ENCODE measurements at regions not wholly inside any gene's neighbourhood (a gene's known extent, or its start where the extent isn't known, plus 50 kb on each side); places are given as distances from the start of the nearest gene placed in this dataset.

DNA sequence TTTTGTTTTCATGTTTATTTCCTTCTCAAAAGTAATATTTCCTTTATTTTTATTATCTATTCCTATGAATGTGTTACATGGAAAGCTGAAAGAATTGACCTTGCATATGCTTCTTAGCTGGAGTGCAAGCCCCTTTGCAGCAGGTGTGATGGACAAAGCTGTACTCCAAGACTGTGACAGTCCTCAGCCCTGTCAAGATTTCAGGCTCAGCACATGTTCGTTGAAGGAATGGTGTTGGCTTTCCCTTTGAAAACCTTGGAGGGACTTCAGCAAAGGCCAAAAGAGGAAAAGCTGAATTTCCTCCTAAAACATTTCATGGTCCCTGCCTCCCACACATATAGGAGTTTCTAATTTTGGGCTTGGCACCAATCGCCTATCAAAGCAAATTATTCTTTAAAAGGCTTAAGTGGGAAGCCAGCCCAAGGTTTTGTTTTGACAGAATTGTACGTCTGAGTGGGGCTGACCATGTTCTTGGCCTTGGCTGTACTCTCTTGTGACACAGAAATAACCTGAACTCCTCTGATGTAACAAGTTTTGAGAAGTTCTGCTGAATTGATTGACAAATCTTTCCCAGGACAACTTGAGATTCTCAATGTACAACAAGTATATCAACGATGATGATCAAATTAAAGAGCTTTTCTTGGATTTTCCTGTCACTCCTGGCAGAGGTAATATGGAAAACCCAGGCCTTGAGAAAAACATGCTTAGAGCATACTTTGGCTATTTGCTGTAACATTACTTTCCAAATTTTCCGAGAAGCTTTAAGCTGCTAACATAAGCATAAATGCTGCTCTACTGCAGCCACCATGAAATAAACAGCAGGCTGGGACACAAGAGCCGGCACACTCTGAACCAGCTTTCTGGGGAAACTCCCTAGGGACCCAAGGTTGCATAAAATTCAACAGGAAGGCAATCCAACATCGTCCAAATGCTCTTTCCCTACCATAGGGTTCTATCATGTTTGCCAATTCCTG, 135.7 kb upstream of the ZNF648 start:
- no peak for DNase-seq

DNA sequence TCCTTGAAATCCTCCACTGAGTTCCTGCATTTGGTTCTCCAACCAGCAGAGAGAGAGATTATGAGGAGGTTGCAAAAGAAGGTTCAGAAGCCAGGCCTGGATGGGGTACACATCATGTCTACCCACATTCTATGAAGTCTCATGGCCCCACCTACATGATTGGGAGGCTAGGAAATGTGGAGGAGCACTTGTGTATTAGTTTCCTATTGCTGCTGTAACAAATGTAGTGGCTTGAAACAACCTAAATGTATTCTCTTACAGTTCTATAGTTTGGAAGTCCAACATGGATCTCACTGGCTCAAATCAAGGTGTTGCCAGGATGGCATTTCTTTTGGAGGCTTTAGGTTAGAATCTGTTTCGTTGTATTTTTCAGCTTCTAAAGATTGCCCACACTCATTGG, 134.2 kb upstream of the ZNF648 start:
- no peak for DNase-seq

GRCh38 chr1:182193908-182194550, 132.5 kb upstream of the ZNF648 start:
- no peak for DNase-seq

DNA sequence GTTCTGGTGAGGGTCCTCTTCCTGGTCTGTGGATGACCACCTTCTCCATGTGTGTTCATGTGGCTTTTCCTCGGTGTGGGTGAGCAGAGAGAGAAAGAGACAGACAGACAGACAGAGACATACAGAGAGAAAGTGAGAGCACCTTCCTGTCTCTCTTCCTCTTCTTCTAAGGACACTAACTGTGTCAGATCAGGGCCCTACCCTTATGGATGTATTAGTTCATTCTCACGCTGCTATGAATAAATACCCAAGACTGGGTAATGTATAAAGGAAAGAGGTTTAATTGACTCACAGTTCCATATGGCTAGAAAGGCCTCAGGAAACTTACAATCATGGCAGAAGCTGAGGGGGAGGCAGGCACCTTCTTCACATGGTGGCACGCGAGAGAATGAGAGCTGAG, 131.5 kb upstream of the ZNF648 start:
- DNase-seq: no peak

DNA sequence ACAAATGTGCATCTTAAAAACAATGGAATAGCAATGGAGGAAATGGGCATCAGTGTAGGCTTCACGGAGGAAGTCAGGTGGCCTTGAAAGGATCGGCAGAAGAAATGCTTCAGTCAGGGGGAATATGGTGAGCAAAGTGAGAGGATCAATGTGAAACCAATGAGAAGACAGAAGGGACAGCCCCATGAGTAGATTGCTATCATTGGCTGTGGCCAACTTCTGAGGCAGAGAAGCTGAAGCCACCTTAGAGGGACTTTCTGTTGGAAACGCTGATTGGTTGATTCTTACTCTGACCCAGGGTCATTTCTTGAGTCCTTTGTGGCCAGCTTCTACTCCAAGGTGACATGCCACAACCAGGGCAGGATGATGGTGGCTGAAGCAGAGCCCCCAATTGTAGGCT, 130.7 kb upstream of the ZNF648 start:
- DNase-seq: no peak

GRCh38 chr1:182191381-182192115, 130.0 kb upstream of the ZNF648 start:
- no peak for DNase-seq

DNA sequence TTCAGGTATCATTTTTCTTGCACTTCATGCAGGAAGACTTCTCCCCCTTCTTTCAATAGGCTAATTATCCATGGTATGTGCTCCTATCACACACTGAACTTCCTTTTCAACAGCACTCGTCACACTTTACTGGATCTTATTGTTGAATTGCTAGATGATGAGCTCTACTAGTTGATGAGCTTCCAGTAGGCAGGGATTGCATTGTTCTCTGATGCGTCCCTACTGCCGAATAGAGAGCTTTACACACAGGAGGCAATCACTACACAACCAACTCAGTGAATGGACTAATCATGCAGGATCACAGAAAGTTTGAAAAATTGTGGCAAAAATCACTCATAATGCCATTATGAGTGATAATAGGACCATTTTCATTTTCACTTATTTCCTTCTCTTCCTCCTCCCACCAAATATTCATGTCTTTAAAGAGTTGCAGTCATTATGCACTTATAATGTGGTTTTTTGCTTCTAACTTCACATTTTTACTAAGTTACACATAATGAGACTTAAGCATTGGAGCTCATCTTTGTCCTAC, 128.1 kb upstream of the ZNF648 start:
- DNase-seq: no peak

GRCh38 chr1:182186757-182187146, 125.2 kb upstream of the ZNF648 start:
- no peak for DNase-seq

DNA sequence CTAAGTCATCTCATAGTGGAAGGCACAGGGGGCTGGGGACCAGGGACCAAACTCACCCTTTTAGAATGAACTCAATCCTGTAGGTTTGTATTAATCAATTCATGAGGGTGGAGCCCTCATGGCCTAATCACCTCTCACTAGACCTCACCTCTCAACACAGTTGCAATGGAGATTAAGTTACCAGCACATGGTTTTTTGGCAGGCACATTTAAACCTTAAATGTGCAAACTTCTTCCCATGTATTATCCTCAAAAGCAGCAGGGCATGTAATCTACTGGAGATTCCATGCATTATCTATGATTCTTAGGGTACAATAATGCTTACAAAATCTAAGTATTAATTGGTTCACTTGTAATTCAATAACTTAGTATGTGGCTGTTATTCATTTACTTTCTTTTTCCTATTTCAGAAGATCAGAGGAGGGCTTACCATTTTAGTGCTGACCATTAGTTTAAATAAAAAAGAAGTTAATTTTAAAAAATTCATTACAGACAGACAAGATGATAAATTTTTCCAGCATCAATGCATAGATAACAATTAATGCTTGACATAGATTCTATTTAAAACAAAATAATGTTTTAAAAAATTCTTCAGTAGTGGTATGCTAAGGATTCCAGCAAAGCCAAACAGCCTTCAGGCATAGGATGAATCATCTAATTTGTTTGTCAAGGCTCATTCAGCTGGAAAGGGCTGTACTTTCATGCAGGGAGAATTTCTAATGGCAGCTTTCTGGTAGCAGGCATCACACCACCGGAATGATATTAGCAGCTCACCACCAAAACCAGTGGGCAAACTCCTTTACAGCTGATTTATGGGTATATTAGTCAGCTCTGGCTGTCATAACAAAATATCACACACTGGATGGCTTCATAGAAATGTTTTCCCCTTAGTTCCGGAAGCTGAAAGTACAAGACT, 124.6 kb upstream of the ZNF648 start:
- DNase-seq: no peak

DNA sequence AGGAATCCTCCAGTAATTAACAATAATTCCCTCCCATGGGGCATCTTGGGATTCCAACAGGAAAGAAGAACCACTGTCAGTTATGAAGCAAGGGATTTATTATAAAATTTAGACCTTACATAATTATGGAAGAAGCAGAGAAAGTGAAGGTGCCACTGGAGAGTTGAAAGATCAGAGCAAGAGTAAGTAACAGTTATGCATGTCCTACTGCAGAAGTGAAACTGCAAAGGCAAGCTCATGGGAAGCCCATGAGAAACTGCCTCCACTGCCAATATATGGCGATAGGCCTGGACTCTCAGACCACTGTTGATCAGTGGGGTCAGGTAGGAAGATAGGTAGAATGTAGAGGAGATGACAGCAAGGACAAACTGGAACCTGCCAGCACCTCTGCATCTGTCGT, 123.6 kb upstream of the ZNF648 start:
- DNase-seq: peak in 1 of 56 donors; percentile 11

GRCh38 chr1:182183606-182184005, 122.1 kb upstream of the ZNF648 start:
- no peak for DNase-seq

DNA sequence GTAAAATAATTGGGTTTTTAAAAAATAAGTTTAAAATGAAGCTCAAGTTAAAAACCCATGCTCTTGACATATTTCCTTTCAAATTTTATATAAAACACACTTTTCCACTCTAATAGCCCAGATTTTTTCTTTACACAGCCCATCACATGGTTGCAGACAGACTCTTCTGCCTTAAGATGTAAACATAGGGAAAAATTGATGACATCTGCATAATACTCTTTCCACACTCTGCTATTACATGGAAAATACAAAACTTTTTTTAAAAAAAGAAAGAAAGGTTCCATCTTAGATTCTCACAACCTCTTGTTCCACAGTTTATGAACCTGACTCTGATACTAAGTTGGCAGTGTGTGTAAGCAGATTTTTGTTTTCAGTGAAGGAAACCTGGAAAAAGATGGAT, 120.8 kb upstream of the ZNF648 start:
- no peak for DNase-seq

- no peak for DNase-seq
Measured at GRCh38 chr1:182181167-182181572, 119.7 kb upstream of the ZNF648 start.

DNA sequence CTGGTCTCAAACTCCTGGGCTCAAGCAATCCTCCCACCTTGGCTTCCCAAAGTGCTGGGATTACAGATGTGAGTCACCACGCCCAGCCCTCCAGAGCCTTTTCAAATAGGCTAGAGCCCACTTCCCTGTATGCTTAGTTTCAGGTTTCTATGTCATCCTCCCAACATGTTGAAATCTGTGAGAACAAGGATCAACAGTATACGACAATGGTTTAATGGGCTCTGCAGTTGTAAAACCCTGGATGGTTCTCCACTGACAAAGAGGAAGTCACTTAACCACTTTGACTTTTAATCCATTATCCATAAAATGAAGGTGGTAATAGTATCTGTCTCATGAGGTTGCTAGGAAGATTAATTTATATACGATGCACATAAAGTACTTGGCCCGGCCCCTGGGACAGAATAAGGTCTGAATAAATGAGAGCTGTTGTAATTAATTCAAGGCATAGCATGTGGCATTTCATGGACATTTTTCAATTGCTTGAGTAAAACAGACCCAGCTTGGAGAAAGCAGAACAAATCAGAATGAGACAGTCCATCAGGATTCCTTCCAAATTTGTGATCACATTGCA, 113.9 kb upstream of the ZNF648 start:
- DNase-seq: no peak

- DNase-seq: no peak
Measured at GRCh38 chr1:182174513-182174855, 113.0 kb upstream of the ZNF648 start.

DNA sequence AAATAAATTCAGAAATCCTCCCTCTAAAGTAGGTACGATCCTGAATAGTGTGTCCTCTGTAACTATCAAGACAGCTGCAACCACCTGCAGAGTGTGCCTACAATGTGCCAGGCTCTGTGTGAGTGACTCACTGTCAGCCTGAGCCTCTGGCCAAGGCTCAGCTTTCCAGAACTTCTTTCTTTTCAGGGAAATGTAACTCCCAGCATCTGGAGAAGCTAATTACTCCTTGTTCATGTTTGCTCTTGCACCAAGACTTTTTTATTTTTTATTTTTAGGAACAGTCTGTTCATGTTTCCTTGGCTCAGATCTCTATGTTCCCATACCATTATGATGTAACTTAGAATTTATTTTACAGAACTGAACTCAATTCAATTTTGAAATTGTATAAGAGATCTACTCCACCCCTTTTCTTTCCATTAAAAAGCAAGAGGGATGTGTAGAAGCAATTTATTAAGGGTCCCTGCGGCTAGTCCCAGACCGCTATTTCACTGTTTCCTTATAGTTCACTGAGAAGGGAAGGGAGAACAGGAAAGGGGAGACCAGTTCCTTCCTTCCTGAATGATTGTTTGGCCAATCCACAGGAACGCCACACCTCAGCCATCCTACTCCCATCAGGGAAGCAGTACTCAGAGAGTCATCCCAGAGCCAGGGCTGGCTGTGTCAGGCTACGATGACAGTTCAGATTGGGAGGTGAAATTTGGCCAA, 112.4 kb upstream of the ZNF648 start:
- DNase-seq: peak in 13 of 56 donors; percentile 3 to 39 (median 18)

- no peak for DNase-seq
Measured at GRCh38 chr1:182172699-182173098, 111.2 kb upstream of the ZNF648 start.

GRCh38 chr1:182170891-182171461, 109.5 kb upstream of the ZNF648 start:
- DNase-seq: peak in 3 of 56 donors; percentile 18 to 29 (median 23)

GRCh38 chr1:182169203-182169602, 107.7 kb upstream of the ZNF648 start:
- peak in 5 of 56 donors; percentile 4 to 19 (median 10) for DNase-seq

Data from amygdala (tissue), 56 donors.